AG09319 (cell line): ENCODE measurements at regions not wholly inside any gene's neighbourhood (a gene's known extent, or its start where the extent isn't known, plus 50 kb on each side); places are given as distances from the start of the nearest gene placed in this dataset.

ENCODE experiments used
- DNase-seq: peaks from one replicate; pipeline ENCODE4 v3.0.0-alpha.2; 2010; ENCODE audit warnings: low read depth; ENCODE audit errors: extremely low read depth
- TF ChIP-seq, protein P1 (sequence below): IDR thresholded peaks from 2 replicates; pipeline ENCODE4 v1.5.1; 2011; ENCODE audit warnings: low read depth, mild to moderate bottlenecking, inconsistent platforms, low read length, moderate library complexity

DNA sequence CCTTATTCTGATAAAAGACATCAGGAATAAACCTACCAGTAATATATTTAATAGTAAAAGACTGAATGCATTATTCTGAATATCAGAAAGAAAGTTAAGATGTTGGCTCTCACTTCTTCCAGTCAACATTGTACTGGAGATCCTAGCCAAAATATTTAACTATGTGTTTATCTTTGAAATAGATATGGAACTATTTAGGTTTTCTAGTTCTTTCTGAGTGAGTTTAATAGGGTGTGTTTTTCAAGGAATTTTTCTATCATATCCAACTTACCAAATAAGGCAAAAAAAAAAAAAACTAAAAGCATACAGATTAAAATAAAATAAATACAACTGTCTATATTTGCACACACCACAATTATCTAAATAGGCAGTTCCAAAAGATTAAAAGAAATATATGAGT is 478.9 kb upstream of the LMO3 start:
- TF ChIP-seq, protein P1, sequence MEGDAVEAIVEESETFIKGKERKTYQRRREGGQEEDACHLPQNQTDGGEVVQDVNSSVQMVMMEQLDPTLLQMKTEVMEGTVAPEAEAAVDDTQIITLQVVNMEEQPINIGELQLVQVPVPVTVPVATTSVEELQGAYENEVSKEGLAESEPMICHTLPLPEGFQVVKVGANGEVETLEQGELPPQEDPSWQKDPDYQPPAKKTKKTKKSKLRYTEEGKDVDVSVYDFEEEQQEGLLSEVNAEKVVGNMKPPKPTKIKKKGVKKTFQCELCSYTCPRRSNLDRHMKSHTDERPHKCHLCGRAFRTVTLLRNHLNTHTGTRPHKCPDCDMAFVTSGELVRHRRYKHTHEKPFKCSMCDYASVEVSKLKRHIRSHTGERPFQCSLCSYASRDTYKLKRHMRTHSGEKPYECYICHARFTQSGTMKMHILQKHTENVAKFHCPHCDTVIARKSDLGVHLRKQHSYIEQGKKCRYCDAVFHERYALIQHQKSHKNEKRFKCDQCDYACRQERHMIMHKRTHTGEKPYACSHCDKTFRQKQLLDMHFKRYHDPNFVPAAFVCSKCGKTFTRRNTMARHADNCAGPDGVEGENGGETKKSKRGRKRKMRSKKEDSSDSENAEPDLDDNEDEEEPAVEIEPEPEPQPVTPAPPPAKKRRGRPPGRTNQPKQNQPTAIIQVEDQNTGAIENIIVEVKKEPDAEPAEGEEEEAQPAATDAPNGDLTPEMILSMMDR, result no peak

DNA sequence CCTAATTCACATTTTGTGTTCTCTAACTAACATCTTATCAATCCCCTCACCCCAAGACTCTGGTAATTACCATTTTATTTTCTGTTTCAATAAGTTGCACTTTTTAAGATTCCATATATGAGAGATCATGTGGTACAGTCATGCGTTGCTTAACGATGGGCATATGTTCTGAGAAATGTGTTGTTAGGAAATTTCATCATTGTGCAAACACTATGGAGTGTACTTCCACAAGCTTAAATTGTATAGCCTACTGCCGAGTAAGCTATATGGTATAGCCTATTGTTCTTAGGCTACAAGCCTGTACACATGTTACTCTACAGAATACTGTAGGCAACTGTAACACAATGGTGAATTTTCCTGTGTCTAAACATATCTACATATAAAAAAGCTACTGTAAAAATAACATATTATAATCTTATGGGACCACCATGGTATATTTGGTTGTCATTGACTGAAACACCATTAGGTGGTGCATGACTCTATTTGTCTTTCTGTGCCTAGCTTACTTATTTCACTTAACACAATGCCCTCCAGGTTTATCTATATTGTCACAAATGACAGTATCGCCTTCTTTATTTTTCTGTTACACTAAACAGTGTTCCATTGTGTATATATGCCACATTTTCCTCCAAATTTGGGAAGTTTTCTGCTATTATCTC is 473.4 kb upstream of the LMO3 start:
- DNase-seq, result no peak
- TF ChIP-seq, protein P1, result no peak

More for the DNA sequence above, 478.9 kb upstream of the LMO3 start:
- no peak for DNase-seq

DNA sequence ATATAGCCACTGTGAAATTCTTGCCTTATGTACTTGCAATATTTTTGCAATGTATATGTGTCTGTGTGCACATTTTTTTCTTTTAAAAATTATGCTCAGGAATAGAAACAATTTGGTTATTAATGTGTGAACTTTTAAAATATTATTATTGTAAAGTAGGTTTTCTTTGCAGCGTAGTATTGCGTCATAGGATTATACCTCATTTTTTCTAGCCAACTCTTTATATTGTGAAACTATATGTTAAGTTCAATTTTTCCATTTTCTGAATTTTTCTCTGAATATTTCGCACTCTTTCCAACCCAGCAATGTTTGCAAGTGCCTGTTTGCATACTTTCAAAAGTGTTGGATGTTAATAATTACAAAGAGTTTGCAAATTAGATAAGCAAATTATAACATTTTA is 471.6 kb upstream of the LMO3 start:
- no peak for DNase-seq
- TF ChIP-seq, protein P1, result no peak

DNA sequence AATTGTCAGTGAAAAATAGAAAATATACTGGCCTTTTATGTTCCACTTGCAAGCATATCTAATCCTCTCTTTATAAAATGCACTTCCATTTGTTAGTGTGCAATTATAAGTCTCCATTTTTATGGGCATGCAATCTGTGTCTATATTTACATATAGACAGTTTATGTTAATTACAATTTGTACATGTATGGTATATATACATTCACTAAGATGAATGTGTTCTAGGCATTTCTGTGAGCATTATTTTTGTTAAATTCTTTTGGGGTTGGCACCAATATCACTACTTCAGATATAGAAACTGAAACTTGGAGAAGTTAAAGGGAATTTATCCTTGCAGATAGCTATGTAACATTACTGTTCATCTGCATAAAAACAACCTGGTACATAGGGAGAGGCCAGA is 470.8 kb upstream of the LMO3 start:
- TF ChIP-seq, protein P1, result no peak

DNA sequence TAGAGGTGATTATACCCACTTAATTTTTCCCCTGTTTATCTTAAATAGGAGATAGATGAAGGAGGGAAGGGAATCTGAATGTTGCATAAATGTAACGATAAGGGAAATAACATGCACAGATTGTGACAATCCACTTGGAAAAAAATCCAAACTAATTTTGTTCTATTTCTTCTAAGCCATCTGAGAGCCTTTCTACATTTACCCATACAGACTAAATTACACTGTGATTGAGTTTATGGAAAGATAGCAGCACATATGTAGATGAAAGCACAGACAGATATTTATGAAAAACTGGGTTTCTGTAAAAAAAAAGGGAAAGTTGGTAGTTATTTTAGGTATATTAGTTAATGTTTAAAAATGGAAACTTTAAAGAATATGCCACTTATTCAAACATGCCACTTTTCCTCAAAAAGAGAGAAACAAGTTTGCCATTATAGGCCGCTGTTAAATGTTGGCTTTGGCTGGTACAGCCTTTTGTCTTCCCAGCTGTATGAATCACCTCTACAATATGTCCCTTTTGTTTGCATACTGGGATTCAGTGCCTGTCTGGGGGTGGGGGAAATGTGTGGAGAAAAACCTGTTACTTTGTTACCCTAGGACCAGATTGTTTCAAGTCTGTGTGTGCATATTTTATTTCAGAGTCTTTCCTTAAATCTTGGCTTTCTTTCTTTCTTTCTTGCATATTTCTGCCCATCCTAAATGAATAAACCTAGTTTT is 470.2 kb upstream of the LMO3 start:
- no peak for DNase-seq
- TF ChIP-seq, protein P1, result no peak

More for the DNA sequence above, 470.8 kb upstream of the LMO3 start:
- no peak for DNase-seq

DNA sequence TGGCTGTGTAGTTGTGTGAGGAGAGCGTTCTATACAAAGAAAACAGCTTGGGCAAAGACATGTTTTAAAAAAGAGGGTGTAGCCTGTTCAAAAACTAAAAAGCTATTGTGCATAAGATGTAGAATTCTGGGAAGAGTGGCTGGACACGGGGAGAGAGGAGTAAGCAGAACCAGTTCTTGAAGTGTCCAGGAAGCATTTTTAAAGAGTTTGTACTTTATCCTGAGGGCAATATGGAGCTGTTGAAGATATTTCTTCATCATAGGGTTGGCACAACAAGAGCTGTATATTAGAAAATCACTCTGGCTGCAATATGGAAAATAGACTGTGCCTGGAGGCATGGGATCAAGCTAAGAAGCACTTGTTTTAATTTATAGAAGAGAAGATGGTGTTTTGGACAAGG is 458.9 kb upstream of the LMO3 start:
- no peak for DNase-seq
- TF ChIP-seq, protein P1, result no peak

DNA sequence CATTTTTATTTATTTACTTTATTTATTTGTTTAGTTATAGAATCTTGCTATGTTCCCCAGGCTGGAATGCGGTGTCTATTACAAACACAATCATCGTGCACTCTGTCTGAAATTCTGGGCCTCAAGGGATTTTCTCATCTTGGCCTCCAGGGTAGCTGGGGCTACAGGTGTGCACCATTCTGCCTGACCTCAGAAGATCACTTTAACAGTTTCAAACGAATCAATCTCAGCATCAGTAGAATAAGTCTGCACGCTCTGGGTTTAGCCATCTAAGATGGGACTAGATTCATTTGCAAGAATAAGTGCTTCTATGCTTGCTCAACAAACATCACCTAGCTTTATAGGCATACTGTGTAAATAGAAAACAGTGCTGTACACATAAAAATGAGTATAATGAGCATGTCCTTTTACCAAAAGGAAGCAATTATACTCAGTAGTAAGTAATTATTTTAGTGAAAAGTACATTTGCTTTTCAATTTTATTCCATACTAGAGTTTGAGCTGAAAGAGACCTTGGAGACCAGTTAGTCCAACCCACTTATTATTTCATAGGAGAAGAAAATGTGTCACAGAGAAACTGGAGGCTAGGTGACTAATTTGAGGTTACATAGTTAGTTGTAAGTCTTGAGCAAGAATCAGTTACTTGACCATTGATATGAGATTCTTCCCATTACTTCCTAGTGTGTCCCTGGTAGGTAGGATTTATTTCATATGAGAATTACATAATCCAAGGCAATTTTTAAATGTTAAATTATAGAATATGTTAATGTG is 456.5 kb upstream of the LMO3 start:
- TF ChIP-seq, protein P1, result no peak
- no peak for DNase-seq
